SKM-1 treated with dmso at 0.1 percent for 144 hours (cell line): ENCODE measurements at regions not wholly inside any gene's neighbourhood (a gene's known extent, or its start where the extent isn't known, plus 50 kb on each side); places are given as distances from the start of the nearest gene placed in this dataset.

ENCODE experiments used
- DNase-seq: peaks from one replicate; lab custom pipeline; 2025; ENCODE audit not compliant: unreplicated experiment; lab: John Stamatoyannopoulos, UW

- DNase-seq = no peak
Measured at GRCh38 chr3:195005759-195006510, 265.0 kb downstream of the XXYLT1 start.

- no peak for DNase-seq
Measured at GRCh38 chr3:195007151-195007550, 263.8 kb downstream of the XXYLT1 start.

- DNase-seq = no peak
Measured at GRCh38 chr3:195007766-195008165, 263.2 kb downstream of the XXYLT1 start.

- DNase-seq = no peak
Measured at GRCh38 chr3:195008816-195009215, 262.1 kb downstream of the XXYLT1 start.

GRCh38 chr3:195009616-195010015 lies 261.3 kb downstream of the XXYLT1 start:
- DNase-seq = no peak

- DNase-seq = no peak
Measured at GRCh38 chr3:195010551-195011100, 260.3 kb downstream of the XXYLT1 start.

- no peak for DNase-seq
Measured at GRCh38 chr3:195011231-195011834, 259.6 kb downstream of the XXYLT1 start.

GRCh38 chr3:195012100-195012499 lies 258.9 kb downstream of the XXYLT1 start:
- no peak for DNase-seq

- no peak for DNase-seq
Measured at GRCh38 chr3:195012571-195012970, 258.4 kb downstream of the XXYLT1 start.

- DNase-seq = no peak
Measured at GRCh38 chr3:195013411-195014361, 257.3 kb downstream of the XXYLT1 start.

- no peak for DNase-seq
Measured at GRCh38 chr3:195015021-195015420, 255.9 kb downstream of the XXYLT1 start.

GRCh38 chr3:195017151-195017550 lies 253.8 kb downstream of the XXYLT1 start:
- no peak for DNase-seq
